PFSK-1 (cell line): ENCODE measurements at regions not wholly inside any gene's neighbourhood (a gene's known extent, or its start where the extent isn't known, plus 50 kb on each side); places are given as distances from the start of the nearest gene placed in this dataset.

Source experiments
- SIN3A ChIP-seq: IDR thresholded peaks from 2 replicates; pipeline ENCODE4 v1.6.1; 2012; ENCODE audit warnings: mild to moderate bottlenecking, low read length, moderate library complexity, borderline replicate concordance; ENCODE audit not compliant: insufficient read depth
- TF ChIP-seq, protein P1 (sequence below), 2 experiments: IDR thresholded peaks; 2 replicates each; pipeline versions ENCODE4 v1.6.1 to v1.8.0; 2011 to 2012; ENCODE audit warnings: low read depth in 2 of 2, low read length in 2 of 2, control low read depth in 1 of 2, inconsistent platforms in 1 of 2, mild to moderate bottlenecking in 1 of 2, moderate library complexity in 1 of 2; ENCODE audit not compliant: insufficient read depth in 1 of 2

DNA sequence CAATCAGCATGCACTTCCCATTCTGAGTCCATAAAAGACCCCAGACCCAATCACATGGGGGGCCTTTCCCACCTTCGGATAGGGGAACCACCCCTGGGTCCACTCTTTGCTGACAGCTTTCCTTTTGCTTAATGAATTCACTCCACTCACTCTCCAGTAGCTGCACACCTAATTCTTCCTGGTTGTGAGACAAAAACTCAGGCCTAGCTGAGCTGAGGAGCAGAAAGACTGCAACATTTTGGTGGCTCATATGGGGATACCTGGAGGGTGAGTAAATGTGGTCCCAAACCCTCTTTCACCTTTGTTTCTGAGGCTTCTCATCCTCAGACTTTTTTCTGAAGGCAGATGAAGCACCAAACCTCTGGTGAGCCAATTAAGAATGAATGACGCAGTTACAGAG, 138.1 kb downstream of the WDR11 start:
- TF ChIP-seq SIN3A = no peak
- TF ChIP-seq, protein P1, sequence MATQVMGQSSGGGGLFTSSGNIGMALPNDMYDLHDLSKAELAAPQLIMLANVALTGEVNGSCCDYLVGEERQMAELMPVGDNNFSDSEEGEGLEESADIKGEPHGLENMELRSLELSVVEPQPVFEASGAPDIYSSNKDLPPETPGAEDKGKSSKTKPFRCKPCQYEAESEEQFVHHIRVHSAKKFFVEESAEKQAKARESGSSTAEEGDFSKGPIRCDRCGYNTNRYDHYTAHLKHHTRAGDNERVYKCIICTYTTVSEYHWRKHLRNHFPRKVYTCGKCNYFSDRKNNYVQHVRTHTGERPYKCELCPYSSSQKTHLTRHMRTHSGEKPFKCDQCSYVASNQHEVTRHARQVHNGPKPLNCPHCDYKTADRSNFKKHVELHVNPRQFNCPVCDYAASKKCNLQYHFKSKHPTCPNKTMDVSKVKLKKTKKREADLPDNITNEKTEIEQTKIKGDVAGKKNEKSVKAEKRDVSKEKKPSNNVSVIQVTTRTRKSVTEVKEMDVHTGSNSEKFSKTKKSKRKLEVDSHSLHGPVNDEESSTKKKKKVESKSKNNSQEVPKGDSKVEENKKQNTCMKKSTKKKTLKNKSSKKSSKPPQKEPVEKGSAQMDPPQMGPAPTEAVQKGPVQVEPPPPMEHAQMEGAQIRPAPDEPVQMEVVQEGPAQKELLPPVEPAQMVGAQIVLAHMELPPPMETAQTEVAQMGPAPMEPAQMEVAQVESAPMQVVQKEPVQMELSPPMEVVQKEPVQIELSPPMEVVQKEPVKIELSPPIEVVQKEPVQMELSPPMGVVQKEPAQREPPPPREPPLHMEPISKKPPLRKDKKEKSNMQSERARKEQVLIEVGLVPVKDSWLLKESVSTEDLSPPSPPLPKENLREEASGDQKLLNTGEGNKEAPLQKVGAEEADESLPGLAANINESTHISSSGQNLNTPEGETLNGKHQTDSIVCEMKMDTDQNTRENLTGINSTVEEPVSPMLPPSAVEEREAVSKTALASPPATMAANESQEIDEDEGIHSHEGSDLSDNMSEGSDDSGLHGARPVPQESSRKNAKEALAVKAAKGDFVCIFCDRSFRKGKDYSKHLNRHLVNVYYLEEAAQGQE (IDR thresholded peaks at IDR 0.05; ENCODE audit: insufficient read depth in 1 of 2, low read depth in 2 of 2, low read length in 2 of 2) = no peak
